Tibial nerve (tissue), 4 donors: ENCODE measurements at regions not wholly inside any gene's neighbourhood (a gene's known extent, or its start where the extent isn't known, plus 50 kb on each side); places are given as distances from the start of the nearest gene placed in this dataset.

Experiments used
- DNase-seq, 2 donors: peaks; one replicate each; pipeline ENCODE4 v3.0.0-alpha.2; 2019; ENCODE audit warnings: low spot score in 2 of 2
- H3K27ac ChIP-seq, 4 donors: fragments of 200-600 bp; sonication (generic) in 3 of 4; one replicate each; pipeline ENCODE4 v1.5.1; 2017 to 2019; ENCODE audit warnings: mild to moderate bottlenecking in 1 of 4
- H3K27me3 ChIP-seq, 2 donors: fragments of 200-600 bp; sonication (generic) in 1 of 2; one replicate each; pipeline versions ENCODE4 v1.5.1 to v1.6.0; 2017 to 2019
- H3K36me3 ChIP-seq, 3 donors: fragments of 200-600 bp; sonication (generic); one replicate each; pipeline ENCODE4 v1.5.1; 2018 to 2019
- H3K4me1 ChIP-seq, 4 donors: fragments of 200-600 bp; sonication (generic) in 3 of 4; one replicate each; pipeline ENCODE4 v1.5.1; 2017 to 2019
- H3K4me3 ChIP-seq, 4 donors: fragments of 200-600 bp; sonication (generic) in 3 of 4; one replicate each; pipeline ENCODE4 v1.5.1; 2017 to 2019; ENCODE audit warnings: mild to moderate bottlenecking in 1 of 4, moderate library complexity in 1 of 4
- H3K9me3 ChIP-seq, 4 donors: fragments of 200-600 bp; sonication (generic) in 3 of 4; one replicate each; pipeline ENCODE4 v1.5.1; 2017 to 2019
- CTCF ChIP-seq, 5 experiments: fragments of 200-600 bp in 3 of 5; fragments of 450-650 bp in 2 of 5; sonication (generic) in 3 of 5; IDR thresholded peaks; one replicate each; pipeline ENCODE4 v1.5.1; 2016 to 2019; ENCODE audit warnings: antibody characterized with exemption in 5 of 5, mild to moderate bottlenecking in 3 of 5, moderate library complexity in 2 of 5
- EP300 ChIP-seq, 2 donors: sonication (generic); formaldehyde crosslinking; IDR thresholded peaks; one replicate each; pipeline ENCODE4 v1.6.1; 2017; ENCODE audit warnings: antibody characterized with exemption in 2 of 2, mild to moderate bottlenecking in 1 of 2
- POLR2A ChIP-seq, 2 donors: fragments of 450-650 bp; IDR thresholded peaks; one replicate each; pipeline ENCODE4 v1.6.1; 2017; ENCODE audit warnings: antibody characterized with exemption in 2 of 2, mild to moderate bottlenecking in 2 of 2, moderate library complexity in 2 of 2
- WGBS, 2 donors: methylation state at CpG; one replicate each; pipeline ENCODE4 v1.1.5; 2018; 5-methylcytosine and 5-hydroxymethylcytosine counted together

DNA sequence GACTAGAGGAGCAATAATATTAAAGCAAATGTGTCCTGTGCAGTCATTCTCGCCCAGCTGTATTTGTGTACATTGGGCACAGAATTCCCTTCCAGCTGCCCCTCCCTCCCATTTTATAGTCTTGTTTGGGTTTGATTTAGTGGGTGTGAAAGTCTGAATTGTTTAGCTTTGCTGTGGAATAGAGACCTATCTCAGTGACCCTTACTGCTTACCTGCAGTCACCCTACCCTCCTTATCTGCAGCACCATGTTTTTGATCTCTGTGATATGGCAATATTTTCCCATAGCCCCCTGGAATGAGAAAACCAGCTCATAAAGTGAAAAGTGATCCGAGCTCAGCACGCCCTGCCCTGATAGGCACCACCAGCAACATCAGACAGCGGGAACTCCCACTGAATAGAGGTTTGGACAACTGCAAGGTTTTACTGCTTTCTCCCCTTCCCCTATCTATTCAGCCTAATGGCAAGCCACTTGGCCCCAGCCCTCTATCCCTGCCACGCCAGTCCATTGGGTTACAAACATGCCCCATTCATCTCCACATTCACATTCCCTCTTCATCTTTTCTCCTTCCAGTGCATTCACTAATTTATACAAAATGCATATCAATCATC is 199.0 kb downstream of the ETS1 start:
- no peaks in the 10 kb centered on the region for H3K9me3 ChIP-seq
- H3K36me3 ChIP-seq = no peaks in the 10 kb centered on the region
- DNase-seq = no peak
- H3K27me3 ChIP-seq = no peaks in the 10 kb centered on the region
- peaks cover 0 to 21% (median 0%) of the 10 kb centered on the region in 4 donors for H3K4me1 ChIP-seq
- no peak overlapping the region for H3K27ac ChIP-seq
- WGBS, 2 donors = 91 to 92% methylated on average over 5 of the region's 5 CpGs
- TF ChIP-seq CTCF (IDR thresholded peaks at IDR 0.05) (no peak), EP300 (IDR thresholded peaks at IDR 0.05) (no peak), POLR2A (IDR thresholded peaks at IDR 0.05) (no peak)
- no peak overlapping the region for H3K4me3 ChIP-seq

GRCh38 chr11:128379587-128380580 is 207.5 kb downstream of the ETS1 start:
- 71 to 75% methylated on average over 3 of the region's 3 CpGs for WGBS, 2 donors
- H3K27ac ChIP-seq = no peak overlapping the region
- H3K36me3 ChIP-seq = no peaks in the 10 kb centered on the region
- H3K27me3 ChIP-seq = no peaks in the 10 kb centered on the region
- TF ChIP-seq CTCF (IDR thresholded peaks at IDR 0.05) = no peak
- no peaks in the 10 kb centered on the region for H3K4me1 ChIP-seq
- peaks cover 0 to 13% (median 5%) of the 10 kb centered on the region in 4 donors for H3K9me3 ChIP-seq
- DNase-seq = no peak
- H3K4me3 ChIP-seq = no peak overlapping the region

DNA sequence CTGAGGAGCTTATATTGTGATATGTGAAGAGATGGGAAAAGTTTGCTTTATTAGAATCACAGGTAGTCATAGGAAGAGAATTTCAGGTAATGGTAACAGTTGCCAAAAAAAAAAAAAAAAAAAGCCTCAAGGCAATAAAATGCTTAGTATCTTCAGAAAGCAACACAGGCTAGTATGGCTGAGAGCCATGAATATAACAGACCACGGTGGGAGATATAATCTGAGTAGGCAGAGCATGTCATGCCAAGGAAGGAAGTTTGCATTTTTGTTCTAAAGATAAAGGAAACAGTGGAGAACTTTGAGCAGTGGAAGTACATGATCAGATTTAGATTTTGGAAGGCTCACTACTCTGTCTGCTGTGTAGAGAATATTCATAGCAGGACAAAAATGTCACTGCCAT is 211.4 kb downstream of the ETS1 start:
- Histone ChIP-seq H3K27me3 (no peaks in the 10 kb centered on the region), H3K9me3 (peaks cover 0 to 3% (median 0%) of the 10 kb centered on the region in 4 donors), H3K4me3 (no peak overlapping the region), H3K4me1 (no peaks in the 10 kb centered on the region), H3K27ac (no peak overlapping the region), H3K36me3 (no peaks in the 10 kb centered on the region)
- no peak for DNase-seq
- 5 to 19% methylated on average over 1 of the region's 1 CpG for WGBS, 2 donors
- TF ChIP-seq EP300 (IDR thresholded peaks at IDR 0.05) (no peak), CTCF (IDR thresholded peaks at IDR 0.05) (no peak), POLR2A (IDR thresholded peaks at IDR 0.05) (no peak)

GRCh38 chr11:128374026-128374425 is 213.3 kb downstream of the ETS1 start:
- Histone ChIP-seq H3K9me3 (peaks cover 0 to 3% (median 0%) of the 10 kb centered on the region in 4 donors), H3K27ac (no peak overlapping the region), H3K4me1 (no peaks in the 10 kb centered on the region), H3K4me3 (no peak overlapping the region), H3K36me3 (no peaks in the 10 kb centered on the region), H3K27me3 (no peaks in the 10 kb centered on the region)
- 80 to 82% methylated on average over 3 of the region's 3 CpGs for WGBS, 2 donors
- DNase-seq = no peak
- no peak for TF ChIP-seq CTCF (IDR thresholded peaks at IDR 0.05)
- TF ChIP-seq EP300 (IDR thresholded peaks at IDR 0.05) = no peak
- no peak for TF ChIP-seq POLR2A (IDR thresholded peaks at IDR 0.05)

- TF ChIP-seq CTCF (IDR thresholded peaks at IDR 0.05) (no peak), POLR2A (IDR thresholded peaks at IDR 0.05) (no peak), EP300 (IDR thresholded peaks at IDR 0.05) (no peak)
- 60 to 67% methylated on average over 1 of the region's 1 CpG for WGBS, 2 donors
- DNase-seq = no peak
Observed at GRCh38 chr11:128372977-128373376, 214.4 kb downstream of the ETS1 start.

More at GRCh38 chr11:128372977-128373376, 214.4 kb downstream of the ETS1 start:
- Histone ChIP-seq H3K27ac (no peak overlapping the region), H3K27me3 (no peaks in the 10 kb centered on the region), H3K36me3 (no peaks in the 10 kb centered on the region), H3K4me1 (no peaks in the 10 kb centered on the region), H3K9me3 (no peaks in the 10 kb centered on the region), H3K4me3 (no peak overlapping the region)
